Colonic mucosa (tissue), 4 donors: ENCODE measurements at regions not wholly inside any gene's neighbourhood (a gene's known extent, or its start where the extent isn't known, plus 50 kb on each side); places are given as distances from the start of the nearest gene placed in this dataset.

ENCODE experiments used
- DNase-seq: peaks from one replicate; pipeline ENCODE4 v3.0.0-alpha.2; 2020
- H3K27ac ChIP-seq: fragments of 200-600 bp; one replicate; pipeline ENCODE4 v1.8.0; 2021
- H3K27me3 ChIP-seq: fragments of 200-600 bp; one replicate; pipeline ENCODE4 v1.8.0; 2021
- H3K36me3 ChIP-seq: fragments of 200-600 bp; one replicate; pipeline ENCODE4 v1.8.0; 2021
- H3K4me1 ChIP-seq: fragments of 200-600 bp; one replicate; pipeline ENCODE4 v1.8.0; 2021; ENCODE audit warnings: mild to moderate bottlenecking
- H3K4me3 ChIP-seq: fragments of 200-600 bp; one replicate; pipeline ENCODE4 v1.8.0; 2021
- H3K9ac ChIP-seq, 2 donors: one replicate each; pipeline ENCODE4 v1.7.0; 2013; ENCODE audit warnings: control low read depth in 2 of 2, low read depth in 2 of 2, low read length in 2 of 2
- H3K9me3 ChIP-seq: fragments of 200-600 bp; one replicate; pipeline ENCODE4 v1.8.0; 2021
- intact Hi-C: fragments of 100-400 bp; cut with DNase I; formaldehyde crosslinking; loops from one replicate; pipeline ENCODE4 v1.14.1; 2022
- TF ChIP-seq, protein P1 (sequence below): fragments of 200-600 bp; IDR thresholded peaks from one replicate; pipeline ENCODE4 v1.8.0; 2022; ENCODE audit warnings: antibody characterized with exemption, mild to moderate bottlenecking
- donor health status: healthy.
- donor health status: DM: no; HTN: no; CAD: no.
- donor health status: DM: no; HTN: no; CAD: no.

DNA sequence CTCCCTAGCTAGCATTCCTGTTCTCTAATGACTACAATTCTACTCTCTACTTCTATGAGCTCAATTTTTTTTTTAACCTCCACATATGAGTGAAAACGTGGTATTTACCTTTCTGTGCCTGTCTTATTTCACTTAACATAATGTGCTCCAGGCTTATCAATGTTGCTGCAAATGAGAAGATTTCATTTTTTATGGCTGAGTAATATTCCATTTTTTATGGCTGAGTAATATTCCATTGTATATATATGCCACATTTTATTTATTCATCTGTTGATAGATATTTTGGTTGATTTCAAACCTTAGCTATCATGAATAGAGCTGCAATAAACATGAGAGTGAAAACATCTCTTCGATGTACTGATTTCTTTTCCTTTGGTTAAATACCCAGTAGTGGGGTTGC, 159.6 kb upstream of the TPK1 start:
- intact Hi-C loops: no loop called here
- H3K27ac ChIP-seq: no peak overlapping the region
- no peak for DNase-seq
- no peak overlapping the region for H3K4me3 ChIP-seq
- no peak overlapping the region for H3K9ac ChIP-seq
- H3K36me3 ChIP-seq: no peaks in the 10 kb centered on the region
- TF ChIP-seq, protein P1, sequence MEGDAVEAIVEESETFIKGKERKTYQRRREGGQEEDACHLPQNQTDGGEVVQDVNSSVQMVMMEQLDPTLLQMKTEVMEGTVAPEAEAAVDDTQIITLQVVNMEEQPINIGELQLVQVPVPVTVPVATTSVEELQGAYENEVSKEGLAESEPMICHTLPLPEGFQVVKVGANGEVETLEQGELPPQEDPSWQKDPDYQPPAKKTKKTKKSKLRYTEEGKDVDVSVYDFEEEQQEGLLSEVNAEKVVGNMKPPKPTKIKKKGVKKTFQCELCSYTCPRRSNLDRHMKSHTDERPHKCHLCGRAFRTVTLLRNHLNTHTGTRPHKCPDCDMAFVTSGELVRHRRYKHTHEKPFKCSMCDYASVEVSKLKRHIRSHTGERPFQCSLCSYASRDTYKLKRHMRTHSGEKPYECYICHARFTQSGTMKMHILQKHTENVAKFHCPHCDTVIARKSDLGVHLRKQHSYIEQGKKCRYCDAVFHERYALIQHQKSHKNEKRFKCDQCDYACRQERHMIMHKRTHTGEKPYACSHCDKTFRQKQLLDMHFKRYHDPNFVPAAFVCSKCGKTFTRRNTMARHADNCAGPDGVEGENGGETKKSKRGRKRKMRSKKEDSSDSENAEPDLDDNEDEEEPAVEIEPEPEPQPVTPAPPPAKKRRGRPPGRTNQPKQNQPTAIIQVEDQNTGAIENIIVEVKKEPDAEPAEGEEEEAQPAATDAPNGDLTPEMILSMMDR: no peak
- no peaks in the 10 kb centered on the region for H3K27me3 ChIP-seq
- no peaks in the 10 kb centered on the region for H3K9me3 ChIP-seq
- no peaks in the 10 kb centered on the region for H3K4me1 ChIP-seq

GRCh38 chr7:144991041-144991440, 155.2 kb upstream of the TPK1 start:
- Histone ChIP-seq H3K36me3 (no peaks in the 10 kb centered on the region), H3K9ac (no peak overlapping the region), H3K27me3 (no peaks in the 10 kb centered on the region), H3K27ac (no peak overlapping the region), H3K4me1 (no peaks in the 10 kb centered on the region), H3K9me3 (no peaks in the 10 kb centered on the region), H3K4me3 (no peak overlapping the region)
- TF ChIP-seq, protein P1: no peak
- intact Hi-C loops: no loop called here
- no peak for DNase-seq

- Histone ChIP-seq H3K36me3 (no peaks in the 10 kb centered on the region), H3K9ac (no peak overlapping the region), H3K27me3 (no peaks in the 10 kb centered on the region), H3K4me1 (no peaks in the 10 kb centered on the region), H3K4me3 (no peak overlapping the region), H3K27ac (no peak overlapping the region), H3K9me3 (no peaks in the 10 kb centered on the region)
- no peak for DNase-seq
- TF ChIP-seq, protein P1: no peak
- intact Hi-C loops: no loop called here
Observed at GRCh38 chr7:144987686-144988085, 151.8 kb upstream of the TPK1 start.

DNA sequence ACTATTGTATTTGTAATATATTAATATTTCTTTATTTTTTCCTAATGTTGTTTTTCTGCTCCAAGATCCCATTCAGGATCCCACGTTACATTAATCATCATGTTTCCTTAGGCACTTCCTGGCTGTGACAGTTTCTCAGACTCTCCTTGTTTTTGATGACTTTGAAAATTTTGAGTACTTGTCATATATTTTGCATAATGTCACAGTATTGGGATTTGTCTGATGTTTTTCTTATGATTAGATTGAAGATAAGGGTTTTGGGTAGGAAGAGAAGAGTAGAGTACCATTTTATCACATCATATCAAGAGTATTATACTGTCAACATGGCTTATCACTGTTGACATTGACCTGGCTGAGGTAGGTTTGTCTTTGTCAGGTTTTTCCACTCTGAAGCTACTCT, 146.3 kb upstream of the TPK1 start:
- no peak overlapping the region for H3K9ac ChIP-seq
- no peak overlapping the region for H3K27ac ChIP-seq
- TF ChIP-seq, protein P1: no peak
- H3K27me3 ChIP-seq: no peaks in the 10 kb centered on the region
- no peaks in the 10 kb centered on the region for H3K9me3 ChIP-seq
- no peak overlapping the region for H3K4me3 ChIP-seq
- intact Hi-C loops: no loop called here
- no peaks in the 10 kb centered on the region for H3K36me3 ChIP-seq
- no peaks in the 10 kb centered on the region for H3K4me1 ChIP-seq
- no peak for DNase-seq

DNA sequence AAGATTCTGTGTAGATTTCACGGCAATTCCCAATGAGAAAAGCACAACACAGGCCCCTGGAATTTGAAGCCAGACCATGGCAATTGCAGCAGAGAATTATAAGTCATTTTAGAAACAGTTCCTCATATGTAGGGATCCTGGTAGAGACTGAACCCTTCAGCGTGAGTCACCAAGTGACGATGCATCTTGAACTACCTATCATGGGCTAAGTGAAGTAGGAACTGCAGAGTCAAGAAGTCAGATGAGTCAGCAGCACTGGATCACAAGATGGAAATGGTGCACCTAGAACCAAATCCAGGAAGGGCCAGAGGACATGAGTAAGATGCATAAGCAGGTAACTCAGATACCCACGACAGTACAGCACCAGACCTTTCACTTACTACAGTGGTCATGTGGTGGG, 140.0 kb upstream of the TPK1 start:
- Histone ChIP-seq H3K27ac (no peak overlapping the region), H3K9ac (no peak overlapping the region), H3K4me3 (no peak overlapping the region), H3K4me1 (no peaks in the 10 kb centered on the region), H3K27me3 (no peaks in the 10 kb centered on the region), H3K9me3 (no peaks in the 10 kb centered on the region), H3K36me3 (no peaks in the 10 kb centered on the region)
- DNase-seq: no peak
- TF ChIP-seq, protein P1: no peak
- intact Hi-C loops: no loop called here

GRCh38 chr7:144969787-144970186, 133.9 kb upstream of the TPK1 start:
- Histone ChIP-seq H3K9me3 (no peaks in the 10 kb centered on the region), H3K27ac (no peak overlapping the region), H3K4me1 (no peaks in the 10 kb centered on the region), H3K36me3 (no peaks in the 10 kb centered on the region), H3K27me3 (no peaks in the 10 kb centered on the region), H3K4me3 (no peak overlapping the region), H3K9ac (no peak overlapping the region)
- intact Hi-C loops: no loop called here
- no peak for DNase-seq
- TF ChIP-seq, protein P1: no peak
